GM18951 (cell line): ENCODE measurements at regions not wholly inside any gene's neighbourhood (a gene's known extent, or its start where the extent isn't known, plus 50 kb on each side); places are given as distances from the start of the nearest gene placed in this dataset.

ENCODE experiments used
- POLR2A ChIP-seq: IDR thresholded peaks from 4 replicates; pipeline ENCODE4 v1.6.1; 2011; ENCODE audit warnings: mild to moderate bottlenecking; ENCODE audit not compliant: insufficient read length, insufficient read depth; ENCODE audit errors: extremely low read depth
- in situ Hi-C: fragments of 300-500 bp; cut with MboI; formaldehyde crosslinking; loops from one replicate; pipeline ENCODE4 v1.12.0; 2022; ENCODE audit warnings: low sequenced_read_pairs, mixed read lengths, inconsistent platforms; ENCODE audit not compliant: unreplicated experiment

DNA sequence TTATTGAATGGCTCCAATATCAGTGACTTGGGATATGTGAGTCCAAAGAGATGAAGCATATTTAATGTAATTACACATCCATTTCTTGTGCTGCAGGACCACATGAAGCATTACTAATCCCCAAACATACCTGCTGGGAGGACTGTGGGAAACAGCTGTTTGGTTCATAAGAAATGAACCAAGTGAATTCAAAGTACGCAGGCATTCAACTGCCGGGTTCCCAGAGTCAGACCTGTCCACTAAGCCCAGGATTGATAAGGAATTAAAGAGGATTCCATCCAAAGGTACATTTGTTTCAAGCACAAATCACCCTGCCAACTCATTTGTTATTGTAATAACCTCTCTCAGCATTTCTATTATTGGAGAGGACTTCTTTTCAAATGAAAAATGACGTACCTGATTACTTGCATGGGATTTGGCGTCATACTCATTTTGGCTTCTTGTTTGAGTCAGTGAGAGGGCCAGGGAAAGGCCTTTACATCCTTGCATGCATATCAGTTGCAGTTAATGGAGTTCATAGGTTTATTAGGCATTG, 230.7 kb downstream of the TXNL1 start:
- no peak for TF ChIP-seq POLR2A
- in situ Hi-C loops, result no loop called here

GRCh38 chr18:56402872-56403516, 235.4 kb downstream of the TXNL1 start:
- in situ Hi-C loops, result no loop called here
- TF ChIP-seq POLR2A, result no peak

GRCh38 chr18:56393870-56394269, 244.5 kb downstream of the TXNL1 start:
- TF ChIP-seq POLR2A, result no peak
- in situ Hi-C loops, result no loop called here

DNA sequence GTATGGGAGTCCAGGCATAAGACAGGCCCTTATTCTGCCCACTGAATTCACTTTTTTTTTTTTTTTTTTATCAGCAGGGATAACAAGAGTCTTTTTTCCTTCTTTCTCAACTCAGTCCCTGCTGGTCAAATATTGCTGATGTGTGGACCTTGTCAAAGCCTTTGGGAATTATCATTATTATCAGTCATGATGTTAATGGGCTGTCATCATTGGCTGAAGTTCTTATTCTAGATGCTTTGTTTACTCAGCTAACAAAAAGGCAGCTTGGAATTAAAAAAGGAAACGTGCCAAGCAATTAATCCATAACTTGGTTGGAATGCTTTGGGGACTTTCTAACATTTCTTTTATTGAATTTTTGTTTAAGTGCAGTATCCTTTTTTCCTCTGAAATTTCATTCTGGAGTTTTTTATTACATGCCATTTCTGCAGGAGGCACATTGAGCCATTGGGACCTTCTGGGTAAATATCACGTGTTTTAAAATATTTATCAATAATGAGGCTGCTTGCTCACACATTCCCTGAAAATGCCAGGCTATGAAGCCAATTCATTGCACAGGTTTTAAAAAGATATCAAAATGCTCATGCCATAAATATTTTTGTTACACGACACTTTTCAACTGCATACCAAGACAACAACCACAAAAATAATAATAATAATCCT, 246.3 kb downstream of the TXNL1 start:
- in situ Hi-C loops, result no loop called here
- TF ChIP-seq POLR2A, result no peak

GRCh38 chr18:56390626-56391025, 247.8 kb downstream of the TXNL1 start:
- in situ Hi-C loops, result no loop called here
- no peak for TF ChIP-seq POLR2A

DNA sequence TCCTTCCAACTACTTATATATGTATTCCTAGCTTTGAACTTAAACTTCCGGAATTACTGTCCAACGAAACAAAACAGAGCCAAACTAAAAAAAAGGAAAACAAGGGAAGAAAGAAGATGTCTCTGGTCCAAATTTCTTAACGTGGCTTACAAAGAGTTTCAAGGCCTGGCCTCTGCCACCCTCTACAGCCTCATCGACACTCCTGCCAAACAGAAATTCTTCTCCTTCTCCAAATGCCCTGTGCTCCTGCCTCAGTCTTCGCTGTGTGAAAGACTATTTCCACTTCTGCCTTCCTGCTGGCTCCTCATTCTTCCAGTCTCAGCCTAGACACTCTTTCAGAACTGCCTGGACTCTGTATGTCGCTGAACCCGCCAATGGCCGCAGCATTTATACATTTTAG, 249.2 kb downstream of the TXNL1 start:
- no peak for TF ChIP-seq POLR2A
- in situ Hi-C loops, result no loop called here

DNA sequence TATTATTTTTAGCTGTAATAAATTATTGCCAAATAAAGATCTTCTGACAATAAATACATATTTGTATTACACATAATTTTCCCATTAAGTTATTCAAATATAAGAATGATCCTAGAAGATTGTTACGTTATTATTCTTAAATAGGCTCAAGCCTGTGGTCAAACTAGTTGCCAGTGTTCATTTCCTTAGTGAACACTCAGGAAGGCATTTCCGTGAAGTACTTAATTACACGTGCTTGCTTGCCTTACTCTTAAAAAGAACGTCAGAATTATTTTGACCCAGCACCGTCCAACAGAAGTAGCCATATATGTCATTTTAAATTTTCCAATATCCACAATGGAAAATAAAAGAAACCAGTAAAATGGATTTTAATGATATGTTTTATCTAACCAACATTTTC, 249.8 kb downstream of the TXNL1 start:
- in situ Hi-C loops, result no loop called here
- no peak for TF ChIP-seq POLR2A

DNA sequence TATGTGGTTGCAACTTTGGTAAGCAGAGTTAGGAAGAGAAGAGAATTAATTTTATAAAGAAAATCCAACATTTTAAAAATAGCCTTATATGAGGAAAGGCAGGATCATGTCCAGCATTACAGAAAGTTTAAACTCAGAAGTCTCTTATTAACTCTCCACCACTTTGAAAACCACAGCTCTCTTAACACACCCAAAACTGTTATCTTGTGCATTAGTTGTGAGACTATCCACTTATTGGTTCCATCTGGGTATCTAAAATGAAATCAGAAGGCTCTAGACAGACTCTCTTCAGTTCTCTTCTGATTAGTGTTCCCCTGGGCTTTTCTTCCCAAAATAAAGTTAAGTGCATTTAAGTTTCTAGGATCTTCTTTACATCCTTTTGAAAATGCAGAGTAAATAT, 251.5 kb downstream of the TXNL1 start:
- in situ Hi-C loops, result no loop called here
- no peak for TF ChIP-seq POLR2A

DNA sequence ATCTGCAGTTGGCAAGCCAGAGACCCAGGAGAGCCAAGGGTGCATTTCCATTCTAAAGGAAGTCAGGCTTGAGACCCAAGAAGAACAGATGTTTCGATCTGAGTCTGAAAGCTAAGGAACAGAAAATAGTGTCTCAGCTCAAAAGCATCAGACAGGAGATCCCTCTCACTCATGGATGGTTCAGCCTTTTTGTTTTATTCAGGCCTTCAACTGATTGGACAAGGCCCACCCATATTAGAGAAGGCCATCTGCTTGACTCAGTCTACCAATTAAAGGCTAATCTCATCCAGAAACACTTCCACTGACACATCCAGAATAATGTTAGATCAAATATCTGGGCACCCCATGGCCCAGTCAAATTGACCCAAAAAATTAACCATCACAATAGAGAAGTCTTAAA, 255.0 kb downstream of the TXNL1 start:
- no peak for TF ChIP-seq POLR2A
- in situ Hi-C loops, result no loop called here

DNA sequence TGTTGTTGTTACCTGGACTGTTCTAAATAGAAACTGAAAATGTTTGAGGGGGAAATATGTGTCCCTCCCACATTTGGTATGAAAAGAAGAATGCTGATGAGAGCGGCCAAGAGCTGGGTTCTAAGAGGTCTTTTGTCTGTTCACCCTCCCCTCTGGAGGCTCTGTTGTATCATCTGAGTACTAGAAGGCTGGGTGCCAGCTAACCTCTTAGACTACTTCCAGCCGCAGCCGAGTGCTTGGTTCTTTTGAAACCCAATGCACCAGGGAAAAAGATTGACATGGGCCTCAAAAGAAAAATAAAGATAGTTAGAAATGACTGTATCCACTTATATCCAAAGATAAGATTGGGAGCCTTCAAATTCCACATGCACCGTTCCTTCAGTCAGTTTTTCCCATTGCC, 255.9 kb downstream of the TXNL1 start:
- TF ChIP-seq POLR2A, result no peak
- in situ Hi-C loops, result no loop called here

- in situ Hi-C loops, result no loop called here
These were observed 257.2 kb downstream of the TXNL1 start for GRCh38 chr18:56381196-56381595.

GRCh38 chr18:56380685-56381084, 257.7 kb downstream of the TXNL1 start:
- no peak for TF ChIP-seq POLR2A
- in situ Hi-C loops, result no loop called here

More at GRCh38 chr18:56381196-56381595, 257.2 kb downstream of the TXNL1 start:
- TF ChIP-seq POLR2A, result no peak

DNA sequence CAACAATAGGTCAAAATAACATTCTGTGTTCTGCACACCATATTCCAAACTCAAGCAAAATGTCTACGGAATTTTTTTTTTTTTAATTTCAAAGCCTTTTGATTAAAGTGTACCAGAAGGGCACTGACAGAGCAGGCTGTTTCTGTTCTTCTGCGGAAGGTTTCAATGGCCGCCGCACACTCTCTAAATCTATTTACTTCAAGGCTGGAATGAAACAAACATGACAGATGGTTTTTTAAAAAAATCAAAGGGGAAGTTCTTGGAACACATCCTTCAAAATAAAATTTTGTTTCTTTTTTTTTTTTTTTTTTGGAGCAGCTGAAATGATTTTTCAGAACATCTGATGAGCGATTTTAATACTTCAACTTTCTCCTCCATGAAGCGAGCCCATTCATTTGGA, 259.1 kb downstream of the TXNL1 start:
- in situ Hi-C loops, result no loop called here
- TF ChIP-seq POLR2A, result no peak

GRCh38 chr18:56377231-56377630, 261.2 kb downstream of the TXNL1 start:
- in situ Hi-C loops, result no loop called here

More at GRCh38 chr18:56377231-56377630, 261.2 kb downstream of the TXNL1 start:
- TF ChIP-seq POLR2A, result no peak
